HUDEP-2 (cell line): ENCODE measurements at regions not wholly inside any gene's neighbourhood (a gene's known extent, or its start where the extent isn't known, plus 50 kb on each side); places are given as distances from the start of the nearest gene placed in this dataset.

ENCODE experiments used
- DNase-seq, 76 experiments: peaks; one replicate each; lab custom pipeline; 2025; ENCODE audit not compliant: unreplicated experiment in 76 of 76; lab: John Stamatoyannopoulos, UW

GRCh38 chr2:223222397-223222796 lies 170.4 kb downstream of the KCNE4 start:
- no peak for DNase-seq

GRCh38 chr2:223223156-223223555 lies 171.2 kb downstream of the KCNE4 start:
- DNase-seq, result no peak

- no peak for DNase-seq
These were observed 173.3 kb downstream of the KCNE4 start for GRCh38 chr2:223225266-223225665.

- DNase-seq, result no peak
These were observed 174.3 kb downstream of the KCNE4 start for GRCh38 chr2:223226264-223226663.

GRCh38 chr2:223227338-223227737 lies 175.3 kb downstream of the KCNE4 start:
- no peak for DNase-seq

- no peak for DNase-seq
These were observed 176.9 kb downstream of the KCNE4 start for GRCh38 chr2:223228871-223229270.

GRCh38 chr2:223230352-223230751 lies 178.4 kb downstream of the KCNE4 start:
- no peak for DNase-seq

- DNase-seq, result no peak
These were observed 180.3 kb downstream of the KCNE4 start for GRCh38 chr2:223232285-223232684.

- DNase-seq, result no peak
These were observed 180.9 kb downstream of the KCNE4 start for GRCh38 chr2:223232896-223233295.

GRCh38 chr2:223235986-223236385 lies 184.0 kb downstream of the KCNE4 start:
- DNase-seq, result no peak

- no peak for DNase-seq
These were observed 186.3 kb downstream of the KCNE4 start for GRCh38 chr2:223238301-223238700.

- no peak for DNase-seq
These were observed 191.2 kb downstream of the KCNE4 start for GRCh38 chr2:223243233-223243632.

GRCh38 chr2:223247136-223247535 lies 195.1 kb downstream of the KCNE4 start:
- no peak for DNase-seq

- DNase-seq, result no peak
These were observed 199.8 kb downstream of the KCNE4 start for GRCh38 chr2:223251656-223252229.

GRCh38 chr2:223260681-223261080 lies 208.7 kb downstream of the KCNE4 start:
- DNase-seq, result no peak

GRCh38 chr2:223262946-223263345 lies 211.0 kb downstream of the KCNE4 start:
- DNase-seq, result no peak

GRCh38 chr2:223264541-223265193 lies 212.7 kb downstream of the KCNE4 start:
- DNase-seq, result no peak

GRCh38 chr2:223267160-223267951 lies 215.4 kb downstream of the KCNE4 start:
- DNase-seq, result no peak

GRCh38 chr2:223269386-223269785 lies 217.4 kb downstream of the KCNE4 start:
- no peak for DNase-seq

GRCh38 chr2:223270548-223270947 lies 218.6 kb downstream of the KCNE4 start:
- DNase-seq, result no peak

GRCh38 chr2:223273995-223274394 lies 222.0 kb downstream of the KCNE4 start:
- no peak for DNase-seq

GRCh38 chr2:223282221-223282620 lies 230.2 kb downstream of the KCNE4 start:
- DNase-seq, result no peak
